CD8-positive, alpha-beta memory T cell (primary cell): ENCODE measurements at regions not wholly inside any gene's neighbourhood (a gene's known extent, or its start where the extent isn't known, plus 50 kb on each side); places are given as distances from the start of the nearest gene placed in this dataset.
"Not testable (repeated sequence)": the region's sequence is repeated elsewhere in the genome, so short reads cannot be mapped to it uniquely, and the experiment has no call there.

Source experiments
- CTCF ChIA-PET: fragments of 350-600 bp; sonication (Branson Sonifier 250); formaldehyde crosslinking; loops from one replicate; lab custom pipeline; 2021; ENCODE audit warnings: antibody characterized with exemption; lab: Charles Lee
- POLR2A ChIA-PET: fragments of 350-600 bp; sonication (Branson Sonifier 250); formaldehyde crosslinking; loops from one replicate; lab custom pipeline; 2021; ENCODE audit warnings: antibody characterized with exemption; lab: Charles Lee
- DNase-seq, 5 donors: peaks; one replicate each; pipeline versions ENCODE4 v3.0.0 to v3.0.0-alpha.2; 2020 to 2022; ENCODE audit warnings: mixed read lengths in 1 of 5
- H3K27ac ChIP-seq: one replicate; pipeline ENCODE4 v1.7.0; 2013; ENCODE audit warnings: low read depth, mild to moderate bottlenecking, low read length, moderate library complexity
- H3K27me3 ChIP-seq: 2 replicates; pipeline ENCODE4 v1.7.0; 2013; ENCODE audit warnings: low read length, mild to moderate bottlenecking; ENCODE audit not compliant: insufficient read depth, poor library complexity, severe bottlenecking
- H3K36me3 ChIP-seq: 2 replicates; pipeline ENCODE4 v1.7.0; 2013; ENCODE audit warnings: mild to moderate bottlenecking, low read length, moderate library complexity; ENCODE audit not compliant: insufficient read depth
- H3K4me1 ChIP-seq: 2 replicates; pipeline ENCODE4 v1.7.0; 2013; ENCODE audit warnings: mild to moderate bottlenecking, low read length, moderate library complexity; ENCODE audit not compliant: insufficient read depth
- H3K4me3 ChIP-seq: 2 replicates; pipeline ENCODE4 v1.7.0; 2013; ENCODE audit warnings: mild to moderate bottlenecking, low read length
- H3K9me3 ChIP-seq: 2 replicates; pipeline ENCODE4 v1.7.0; 2013; ENCODE audit warnings: mild to moderate bottlenecking, low read length
- H3K27ac Mint-ChIP-seq, 8 donors: one replicate each; pipeline ENCODE4 v1.8.0; 2020 to 2021; ENCODE audit warnings: mixed read lengths in 8 of 8, mild to moderate bottlenecking in 6 of 8, inconsistent platforms in 3 of 8, moderate library complexity in 3 of 8
- H3K27me3 Mint-ChIP-seq, 2 donors: one replicate each; pipeline ENCODE4 v1.8.0; 2020 to 2021; ENCODE audit warnings: mixed read lengths in 2 of 2, mild to moderate bottlenecking in 1 of 2, moderate library complexity in 1 of 2
- H3K36me3 Mint-ChIP-seq, 3 donors: one replicate each; pipeline ENCODE4 v1.8.0; 2020 to 2021; ENCODE audit warnings: mixed read lengths in 3 of 3, inconsistent platforms in 1 of 3, mild to moderate bottlenecking in 1 of 3
- H3K4me1 Mint-ChIP-seq, 3 donors: one replicate each; pipeline ENCODE4 v1.8.0; 2020 to 2021; ENCODE audit warnings: mixed read lengths in 3 of 3, inconsistent platforms in 1 of 3, mild to moderate bottlenecking in 1 of 3
- H3K4me3 Mint-ChIP-seq, 7 donors: one replicate each; pipeline ENCODE4 v1.8.0; 2020 to 2021; ENCODE audit warnings: mixed read lengths in 7 of 7, mild to moderate bottlenecking in 6 of 7, moderate library complexity in 4 of 7, inconsistent platforms in 2 of 7
- H3K9me3 Mint-ChIP-seq, 5 donors: one replicate each; pipeline ENCODE4 v1.8.0; 2020 to 2022; ENCODE audit warnings: mixed read lengths in 5 of 5, mild to moderate bottlenecking in 3 of 5, moderate library complexity in 2 of 5, inconsistent platforms in 1 of 5

- Mint-ChIP-seq H3K9me3 (no peaks in the 10 kb centered on the region), H3K27me3 (peaks cover 8 to 13% of the 10 kb centered on the region in 2 donors), H3K4me3 (no peak overlapping the region), H3K4me1 (no peaks in the 10 kb centered on the region), H3K36me3 (peaks cover 0 to 2% (median 0%) of the 10 kb centered on the region in 3 donors), H3K27ac (no peak overlapping the region)
- Histone ChIP-seq H3K4me1 (no peaks in the 10 kb centered on the region), H3K36me3 (no peaks in the 10 kb centered on the region), H3K4me3 (no peak overlapping the region), H3K27me3 (no peaks in the 10 kb centered on the region), H3K9me3 (no peaks in the 10 kb centered on the region), H3K27ac (no peak overlapping the region)
- CTCF ChIA-PET, result interaction anchor here (0.8 kb wide), 1 partner anchor 41 kb away, joined by 3 read pairs; no protein-coding TSS in a partner anchor
- POLR2A ChIA-PET, result no interaction called here
- DNase-seq, result no peak
Observed at GRCh38 chr3:138890555-138891187, 55.9 kb upstream of the PIK3CB start.

- no peaks in the 10 kb centered on the region for H3K9me3 Mint-ChIP-seq
- Histone ChIP-seq H3K4me3 (no peak overlapping the region), H3K4me1 (no peaks in the 10 kb centered on the region), H3K36me3 (no peaks in the 10 kb centered on the region), H3K27me3 (no peaks in the 10 kb centered on the region), H3K9me3 (no peaks in the 10 kb centered on the region), H3K27ac (no peak overlapping the region)
- H3K27ac Mint-ChIP-seq, result no peak overlapping the region
- H3K4me3 Mint-ChIP-seq, result no peak overlapping the region
- no peak for DNase-seq
- ChIA-PET POLR2A (no interaction called here), CTCF (interaction anchor here (0.8 to 1.0 kb wide), 2 partner anchors 24 to 42 kb away, joined by 3 read pairs; no protein-coding TSS in a partner anchor)
- no peaks in the 10 kb centered on the region for H3K4me1 Mint-ChIP-seq
- H3K27me3 Mint-ChIP-seq, result peaks cover 8 to 13% of the 10 kb centered on the region in 2 donors
- peaks cover 0 to 2% (median 0%) of the 10 kb centered on the region in 3 donors for H3K36me3 Mint-ChIP-seq
Observed at GRCh38 chr3:138889792-138890191, 55.1 kb upstream of the PIK3CB start.

GRCh38 chr3:138888560-138888959 is 53.8 kb upstream of the PIK3CB start:
- Histone ChIP-seq H3K9me3 (no peaks in the 10 kb centered on the region), H3K27ac (no peak overlapping the region), H3K36me3 (no peaks in the 10 kb centered on the region), H3K4me1 (no peaks in the 10 kb centered on the region), H3K27me3 (no peaks in the 10 kb centered on the region), H3K4me3 (no peak overlapping the region)
- Mint-ChIP-seq H3K27me3 (peaks cover 8 to 13% of the 10 kb centered on the region in 2 donors), H3K36me3 (peaks cover 0 to 2% (median 0%) of the 10 kb centered on the region in 3 donors), H3K27ac (no peak overlapping the region), H3K4me1 (no peaks in the 10 kb centered on the region), H3K9me3 (no peaks in the 10 kb centered on the region), H3K4me3 (no peak overlapping the region)
- ChIA-PET CTCF (interaction anchor here (1.6 kb wide), 1 partner anchor 25 kb away, joined by 4 read pairs; no protein-coding TSS in a partner anchor), POLR2A (no interaction called here)
- DNase-seq, result no peak

- POLR2A ChIA-PET, H3K4me1 Mint-ChIP-seq, H3K36me3 Mint-ChIP-seq, H3K9me3 Mint-ChIP-seq, H3K27ac ChIP-seq, H3K9me3 ChIP-seq, H3K4me3 Mint-ChIP-seq, H3K27me3 ChIP-seq, DNase-seq, H3K4me1 ChIP-seq, H3K27ac Mint-ChIP-seq, H3K4me3 ChIP-seq, H3K36me3 ChIP-seq: not testable (repeated sequence)
- CTCF ChIA-PET, result interaction anchor here (0.7 to 1.9 kb wide), 2 partner anchors 29 to 37 kb away, joined by 3 to 6 read pairs; no protein-coding TSS in a partner anchor
- H3K27me3 Mint-ChIP-seq, result peaks cover 8 to 13% of the 10 kb centered on the region in 2 donors
Observed at GRCh38 chr3:138886096-138886495, 51.4 kb upstream of the PIK3CB start.
